Naive thymus-derived CD4-positive, alpha-beta T cell (primary cell): ENCODE measurements at regions not wholly inside any gene's neighbourhood (a gene's known extent, or its start where the extent isn't known, plus 50 kb on each side); places are given as distances from the start of the nearest gene placed in this dataset.

Experiments
- ATAC-seq: fragments of 150-1000 bp; cut with Tn5 transposase; 2 replicates; pipeline ENCODE4 v1.10.0; 2021; ENCODE audit warnings: mild to moderate bottlenecking, moderate library complexity
- CTCF ChIA-PET: fragments of 350-600 bp; sonication (Branson Sonifier 250); formaldehyde crosslinking; loops from one replicate; lab custom pipeline; 2021; ENCODE audit warnings: antibody characterized with exemption; lab: Charles Lee
- POLR2A ChIA-PET: fragments of 350-600 bp; sonication (Branson Sonifier 250); formaldehyde crosslinking; loops from one replicate; lab custom pipeline; 2021; ENCODE audit warnings: antibody characterized with exemption, inconsistent platforms; lab: Charles Lee
- DNase-seq, 9 donors: peaks; one replicate each; pipeline versions ENCODE4 v3.0.0 to v3.0.0-alpha.2; 2020 to 2022; ENCODE audit warnings: mixed read lengths in 1 of 9
- H3K27ac ChIP-seq: one replicate; pipeline ENCODE4 v1.7.0; 2013; ENCODE audit warnings: mild to moderate bottlenecking, low read depth, low read length, moderate library complexity
- H3K27me3 ChIP-seq, 2 donors: one replicate each; pipeline ENCODE4 v1.7.0; 2013; ENCODE audit warnings: low read length in 2 of 2, mild to moderate bottlenecking in 2 of 2, moderate library complexity in 2 of 2; ENCODE audit not compliant: control insufficient read depth in 2 of 2, insufficient read depth in 2 of 2
- H3K36me3 ChIP-seq, 3 experiments: 1 replicate in 2 of 3; 2 replicates in 1 of 3; pipeline ENCODE4 v1.7.0; 2013; ENCODE audit warnings: low read length in 3 of 3, mild to moderate bottlenecking in 3 of 3, moderate library complexity in 1 of 3; ENCODE audit not compliant: insufficient read depth in 3 of 3, control insufficient read depth in 2 of 3
- H3K4me1 ChIP-seq, 2 donors: one replicate each; pipeline ENCODE4 v1.7.0; 2013; ENCODE audit warnings: low read length in 2 of 2, mild to moderate bottlenecking in 2 of 2, moderate library complexity in 1 of 2; ENCODE audit not compliant: control insufficient read depth in 2 of 2, insufficient read depth in 2 of 2
- H3K4me3 ChIP-seq: 2 replicates; pipeline ENCODE4 v1.7.0; 2013; ENCODE audit warnings: mild to moderate bottlenecking, low read length
- H3K9me3 ChIP-seq, 3 experiments: 1 replicate in 2 of 3; 2 replicates in 1 of 3; pipeline ENCODE4 v1.7.0; 2013; ENCODE audit warnings: low read length in 3 of 3; ENCODE audit not compliant: control insufficient read depth in 2 of 3
- H3K27ac Mint-ChIP-seq, 9 donors: one replicate each; pipeline ENCODE4 v1.8.0; 2020 to 2022; ENCODE audit warnings: mixed read lengths in 9 of 9, mild to moderate bottlenecking in 8 of 9, moderate library complexity in 5 of 9, inconsistent platforms in 2 of 9
- H3K27me3 Mint-ChIP-seq, 5 donors: one replicate each; pipeline ENCODE4 v1.8.0; 2021 to 2022; ENCODE audit warnings: mixed read lengths in 5 of 5, mild to moderate bottlenecking in 1 of 5
- H3K36me3 Mint-ChIP-seq, 5 donors: one replicate each; pipeline ENCODE4 v1.8.0; 2020 to 2022; ENCODE audit warnings: mixed read lengths in 5 of 5, mild to moderate bottlenecking in 3 of 5, inconsistent platforms in 1 of 5
- H3K4me1 Mint-ChIP-seq, 7 donors: one replicate each; pipeline ENCODE4 v1.8.0; 2020 to 2022; ENCODE audit warnings: mixed read lengths in 7 of 7, mild to moderate bottlenecking in 3 of 7, inconsistent platforms in 1 of 7
- H3K4me3 Mint-ChIP-seq, 10 donors: one replicate each; pipeline ENCODE4 v1.8.0; 2020 to 2022; ENCODE audit warnings: mild to moderate bottlenecking in 10 of 10, mixed read lengths in 10 of 10, moderate library complexity in 6 of 10, inconsistent platforms in 2 of 10
- H3K9me3 Mint-ChIP-seq, 11 donors: one replicate each; pipeline ENCODE4 v1.8.0; 2020 to 2022; ENCODE audit warnings: mixed read lengths in 11 of 11, mild to moderate bottlenecking in 4 of 11, inconsistent platforms in 1 of 11, moderate library complexity in 1 of 11
- intact Hi-C, 2 donors: fragments of 100-400 bp; cut with micrococcal nuclease; formaldehyde crosslinking; loops; one replicate each; pipeline ENCODE4 v1.15.1; 2023

DNA sequence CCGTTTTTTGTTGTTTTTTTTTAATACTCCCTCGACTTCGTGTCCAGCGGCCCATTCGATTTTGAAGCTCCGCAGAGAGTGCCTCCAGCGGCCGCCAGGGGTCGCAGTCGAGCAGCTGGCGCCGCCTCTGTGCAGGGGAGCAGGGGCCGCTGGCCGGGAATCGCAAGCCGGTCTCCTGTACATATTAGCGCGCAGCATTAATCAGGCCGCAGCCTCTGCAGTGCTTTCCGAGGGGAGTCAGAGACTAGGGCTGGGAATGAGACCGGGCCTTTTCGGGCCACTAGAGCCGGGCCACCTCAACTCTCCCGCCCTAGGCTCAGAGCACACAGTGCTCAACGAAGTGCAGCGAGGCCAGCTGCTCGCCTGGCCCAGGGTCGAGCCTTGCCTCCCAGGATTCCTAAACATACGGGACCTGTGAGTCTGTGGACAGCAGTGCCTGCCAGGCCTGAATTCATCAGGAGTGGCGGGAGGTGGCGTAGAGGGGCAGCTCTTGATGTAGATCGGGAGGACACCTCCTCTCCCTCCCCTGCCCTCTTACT lies 81.8 kb downstream of the EMP1 start:
- Histone ChIP-seq H3K27ac (no peak overlapping the region), H3K27me3 (no peaks in the 10 kb centered on the region), H3K4me1 (no peaks in the 10 kb centered on the region), H3K4me3 (no peak overlapping the region), H3K9me3 (no peaks in the 10 kb centered on the region), H3K36me3 (no peaks in the 10 kb centered on the region)
- Mint-ChIP-seq H3K4me1 (peaks cover 0 to 7% (median 5%) of the 10 kb centered on the region in 7 donors), H3K27ac (no peak overlapping the region), H3K9me3 (peaks cover 0 to 4% (median 0%) of the 10 kb centered on the region in 11 donors), H3K4me3 (peak overlapping the region in 4 of 10 donors; percentile 6 to 29 (median 22)), H3K36me3 (peaks cover 0 to 4% (median 0%) of the 10 kb centered on the region in 5 donors), H3K27me3 (peaks cover 37 to 45% (median 41%) of the 10 kb centered on the region in 5 donors)
- peak; percentile 18 to 72 (median 56) for DNase-seq
- POLR2A ChIA-PET = no interaction called here
- CTCF ChIA-PET = interaction anchor here (0.6 to 1.6 kb wide), 8 partner anchors 9 to 1440 kb away, joined by 3 to 5 read pairs (median 3); no protein-coding TSS in a partner anchor
- peak; percentile 83 for ATAC-seq
- intact Hi-C loops = loop anchor here (1.0 to 5.0 kb wide), 3 partner anchors 383 to 889 kb away; no protein-coding TSS in a partner anchor

DNA sequence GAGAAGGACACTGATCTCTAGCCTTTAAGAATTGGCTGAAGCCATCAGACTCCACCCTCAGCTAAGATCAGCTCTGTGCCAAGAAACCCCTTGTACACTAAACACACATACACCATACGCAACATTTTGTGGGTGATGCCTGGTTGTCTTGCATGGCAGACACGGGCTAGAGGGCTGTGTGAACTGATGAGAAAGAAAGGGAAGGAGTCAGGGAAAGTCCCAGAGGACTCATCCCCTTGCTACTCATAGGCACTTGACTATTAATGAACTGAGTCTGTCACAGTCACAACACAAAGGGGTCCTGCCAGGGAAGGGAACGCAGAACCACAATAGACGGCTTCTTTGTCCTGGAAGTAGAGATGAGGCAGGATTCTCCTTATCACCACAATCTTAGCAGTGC lies 80.8 kb downstream of the EMP1 start:
- no peaks in the 10 kb centered on the region for H3K9me3 ChIP-seq
- no peaks in the 10 kb centered on the region for H3K36me3 ChIP-seq
- peaks cover 41 to 45% (median 43%) of the 10 kb centered on the region in 5 donors for H3K27me3 Mint-ChIP-seq
- H3K27me3 ChIP-seq = no peaks in the 10 kb centered on the region
- no peak overlapping the region for H3K4me3 ChIP-seq
- peaks cover 0 to 4% (median 0%) of the 10 kb centered on the region in 5 donors for H3K36me3 Mint-ChIP-seq
- H3K27ac Mint-ChIP-seq = no peak overlapping the region
- H3K4me1 ChIP-seq = no peaks in the 10 kb centered on the region
- H3K9me3 Mint-ChIP-seq = peaks cover 0 to 4% (median 0%) of the 10 kb centered on the region in 11 donors
- ChIA-PET POLR2A (no interaction called here), CTCF (no interaction called here)
- no peak overlapping the region for H3K27ac ChIP-seq
- no peak for ATAC-seq
- DNase-seq = no peak
- peaks cover 0 to 7% (median 5%) of the 10 kb centered on the region in 7 donors for H3K4me1 Mint-ChIP-seq
- peak overlapping the region in 1 of 10 donors; percentile 16 for H3K4me3 Mint-ChIP-seq
- intact Hi-C loops = loop anchor here in 1 of 2 donors (5.0 kb wide), 1 partner anchor 385 kb away; no protein-coding TSS in a partner anchor

GRCh38 chr12:13275241-13276085 lies 78.9 kb downstream of the EMP1 start:
- Mint-ChIP-seq H3K4me3 (no peak overlapping the region), H3K27ac (no peak overlapping the region), H3K27me3 (peaks cover 41 to 55% (median 48%) of the 10 kb centered on the region in 5 donors), H3K9me3 (peaks cover 0 to 4% (median 0%) of the 10 kb centered on the region in 11 donors), H3K36me3 (peaks cover 0 to 4% (median 0%) of the 10 kb centered on the region in 5 donors), H3K4me1 (peaks cover 0 to 10% (median 5%) of the 10 kb centered on the region in 7 donors)
- H3K27me3 ChIP-seq = no peaks in the 10 kb centered on the region
- no peaks in the 10 kb centered on the region for H3K4me1 ChIP-seq
- H3K36me3 ChIP-seq = no peaks in the 10 kb centered on the region
- intact Hi-C loops = loop anchor here in 1 of 2 donors (5.0 kb wide), 1 partner anchor 387 kb away; no protein-coding TSS in a partner anchor
- no peak overlapping the region for H3K4me3 ChIP-seq
- ATAC-seq (no peak), DNase-seq (no peak)
- H3K9me3 ChIP-seq = no peaks in the 10 kb centered on the region
- ChIA-PET CTCF (no interaction called here), POLR2A (no interaction called here)
- H3K27ac ChIP-seq = no peak overlapping the region

DNA sequence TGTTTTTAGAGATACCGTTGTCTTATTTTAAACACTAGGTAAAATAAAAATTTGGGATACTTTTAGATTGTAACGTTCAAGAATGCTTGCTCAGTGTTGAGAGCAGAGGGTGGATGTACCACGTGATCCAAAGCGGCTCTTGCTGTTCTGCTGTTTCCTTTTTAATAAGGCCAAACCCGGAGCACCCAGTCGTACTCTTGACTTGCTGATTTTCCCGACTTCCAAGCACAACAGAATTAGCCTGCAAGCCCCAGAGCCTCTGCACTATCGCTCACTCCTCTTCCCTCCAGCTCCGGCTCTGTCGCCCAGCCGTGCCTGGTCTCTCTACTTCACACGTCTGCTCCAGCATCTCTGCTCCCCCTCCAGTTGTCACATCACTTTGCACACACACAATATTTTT lies 77.3 kb downstream of the EMP1 start:
- no peak for ATAC-seq

DNA sequence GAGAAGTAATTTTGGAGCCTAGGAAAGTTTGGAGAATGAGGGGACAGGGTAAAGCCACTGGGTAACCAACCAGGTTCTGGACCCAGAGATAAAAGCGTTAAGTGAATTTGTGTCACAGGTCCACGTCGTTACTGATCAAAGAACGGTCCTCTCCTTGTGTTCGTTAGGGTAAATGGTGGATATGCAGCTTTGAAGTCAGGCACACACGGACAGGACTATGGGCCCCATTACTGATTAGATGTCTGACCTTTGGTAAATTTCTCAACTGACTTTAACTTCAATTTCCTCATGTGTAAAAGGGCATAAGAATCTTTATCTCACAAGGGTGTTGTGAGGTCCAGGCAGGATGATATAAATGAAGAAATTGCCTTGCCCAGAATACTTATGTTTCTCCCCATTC lies 76.6 kb downstream of the EMP1 start:
- H3K4me1 ChIP-seq = no peaks in the 10 kb centered on the region
- no peaks in the 10 kb centered on the region for H3K9me3 Mint-ChIP-seq
- no peaks in the 10 kb centered on the region for H3K9me3 ChIP-seq
- H3K27me3 Mint-ChIP-seq = peaks cover 39 to 54% (median 46%) of the 10 kb centered on the region in 5 donors
- peaks cover 0 to 7% (median 3%) of the 10 kb centered on the region in 7 donors for H3K4me1 Mint-ChIP-seq
- no peak overlapping the region for H3K27ac ChIP-seq
- no peak overlapping the region for H3K4me3 ChIP-seq
- no peak overlapping the region for H3K27ac Mint-ChIP-seq
- DNase-seq (no peak), ATAC-seq (no peak)
- H3K4me3 Mint-ChIP-seq = no peak overlapping the region
- ChIA-PET CTCF (no interaction called here), POLR2A (interaction anchor here (0.6 kb wide), 1 partner anchor 182 kb away, joined by 3 read pairs; no protein-coding TSS in a partner anchor)
- intact Hi-C loops = no loop called here
- H3K27me3 ChIP-seq = no peaks in the 10 kb centered on the region
- H3K36me3 ChIP-seq = no peaks in the 10 kb centered on the region
- H3K36me3 Mint-ChIP-seq = no peaks in the 10 kb centered on the region

More for the DNA sequence above, 77.3 kb downstream of the EMP1 start:
- intact Hi-C loops = no loop called here
- no peak overlapping the region for H3K27ac Mint-ChIP-seq
- Histone ChIP-seq H3K27ac (no peak overlapping the region), H3K27me3 (no peaks in the 10 kb centered on the region), H3K36me3 (no peaks in the 10 kb centered on the region), H3K4me1 (no peaks in the 10 kb centered on the region), H3K9me3 (no peaks in the 10 kb centered on the region), H3K4me3 (no peak overlapping the region)
- no peaks in the 10 kb centered on the region for H3K36me3 Mint-ChIP-seq
- DNase-seq = no peak
- ChIA-PET CTCF (no interaction called here), POLR2A (no interaction called here)
- H3K4me1 Mint-ChIP-seq = peaks cover 0 to 10% (median 5%) of the 10 kb centered on the region in 7 donors
- H3K27me3 Mint-ChIP-seq = peaks cover 41 to 57% (median 48%) of the 10 kb centered on the region in 5 donors
- no peak overlapping the region for H3K4me3 Mint-ChIP-seq
- no peaks in the 10 kb centered on the region for H3K9me3 Mint-ChIP-seq

GRCh38 chr12:13270817-13271216 lies 74.3 kb downstream of the EMP1 start:
- ChIA-PET CTCF (interaction anchor here (0.6 kb wide), 1 partner anchor 338 kb away, joined by 3 read pairs; no protein-coding TSS in a partner anchor), POLR2A (no interaction called here)
- DNase-seq = no peak
- H3K27me3 ChIP-seq = no peaks in the 10 kb centered on the region
- no peaks in the 10 kb centered on the region for H3K9me3 ChIP-seq
- Mint-ChIP-seq H3K4me1 (peaks cover 0 to 5% (median 0%) of the 10 kb centered on the region in 7 donors), H3K36me3 (no peaks in the 10 kb centered on the region), H3K4me3 (no peak overlapping the region), H3K27me3 (peaks cover 17 to 33% (median 25%) of the 10 kb centered on the region in 5 donors), H3K27ac (no peak overlapping the region), H3K9me3 (no peaks in the 10 kb centered on the region)
- no peak for ATAC-seq
- H3K4me1 ChIP-seq = no peaks in the 10 kb centered on the region
- no peaks in the 10 kb centered on the region for H3K36me3 ChIP-seq
- H3K27ac ChIP-seq = no peak overlapping the region
- intact Hi-C loops = no loop called here
- H3K4me3 ChIP-seq = no peak overlapping the region
